ENCODE measurements at regions not wholly inside any gene's neighbourhood (a gene's known extent, or its start where the extent isn't known, plus 50 kb on each side); places are given as distances from the start of the nearest gene placed in this dataset.

GRCh38 chr9:11269036-11269435, 656.2 kb upstream of the PTPRD start:
- TF ChIP-seq CTCF (IDR thresholded peaks at IDR 0.05; ENCODE audit: borderline replicate concordance, extremely low read depth, low read length, poor library complexity, severe bottlenecking) (no peak), EZH2 (IDR thresholded peaks at IDR 0.05; ENCODE audit: borderline replicate concordance, low read depth, low read length, severe bottlenecking) (no peak)
